ENCODE measurements at regions not wholly inside any gene's neighbourhood (a gene's known extent, or its start where the extent isn't known, plus 50 kb on each side); places are given as distances from the start of the nearest gene placed in this dataset.

GRCh38 chr2:15736396-15737180, 144.9 kb downstream of the DDX1 start:
- ATAC-seq = no peak
- DNase-seq (ENCODE audit: low read depth in 1 of 2, low spot score in 1 of 2) = no peak
- FAIRE-seq = no peak
- ChIA-PET CTCF (interaction anchor here (4.6 kb wide), 1 partner anchor 12 kb away, joined by 21 read pairs; no protein-coding TSS in a partner anchor), POLR2A (no interaction called here)
- Histone ChIP-seq H3K4me2 (no peak overlapping the region), H3K27ac (no peak overlapping the region), H3K4me3 (no peak overlapping the region), H3K4me1 (peaks cover 26% of the 10 kb centered on the region), H3K9me3 (no peaks in the 10 kb centered on the region)
- TF ChIP-seq RFX5 (IDR thresholded peaks at IDR 0.05) = no peak
- TF ChIP-seq HDAC2 (IDR thresholded peaks at IDR 0.05) = no peak
- TF ChIP-seq HES2 (IDR thresholded peaks at IDR 0.05) = no peak
- no peak for TF ChIP-seq REST (IDR thresholded peaks at IDR 0.05)
- TF ChIP-seq HOXB5 (CRISPR knock-in tag; IDR thresholded peaks at IDR 0.05) = no peak
- no peak for TF ChIP-seq RAD21 (conservative IDR thresholded peaks at IDR 0.05 in 1 of 2, IDR thresholded peaks at IDR 0.05 in 1 of 2)
- TF ChIP-seq JUN (IDR thresholded peaks at IDR 0.05) = no peak
- no peak for TF ChIP-seq KDM1A (IDR thresholded peaks at IDR 0.05; ENCODE audit: low read depth)
- TF ChIP-seq RARB (CRISPR knock-in tag; IDR thresholded peaks at IDR 0.05) = no peak
- TF ChIP-seq RNF2 (IDR thresholded peaks at IDR 0.05; ENCODE audit: borderline replicate concordance, low read depth) = no peak
- TF ChIP-seq TP53 (CRISPR knock-in tag; IDR thresholded peaks at IDR 0.05) = no peak
- no peak for TF ChIP-seq FOSL2 (IDR thresholded peaks at IDR 0.05)
- TF ChIP-seq FOSL2 (CRISPR knock-in tag; IDR thresholded peaks at IDR 0.05) = no peak
- no peak for TF ChIP-seq BHLHE40 (IDR thresholded peaks at IDR 0.05; ENCODE audit: low read depth, low read length)
- WGBS (ENCODE audit: missing lambda C conversion rate) = 80% methylated on average over 4 of the region's 4 CpGs

GRCh38 chr2:15737314-15738224, 145.9 kb downstream of the DDX1 start:
- ATAC-seq = no peak
- FAIRE-seq = no peak
- no peak for DNase-seq (ENCODE audit: low read depth in 1 of 2, low spot score in 1 of 2)
- Histone ChIP-seq H3K4me3 (no peak overlapping the region), H3K9me3 (no peaks in the 10 kb centered on the region), H3K4me1 (peaks cover 21% of the 10 kb centered on the region), H3K4me2 (no peak overlapping the region), H3K27ac (no peak overlapping the region)
- 65% methylated on average over 5 of the region's 5 CpGs for WGBS (ENCODE audit: missing lambda C conversion rate)
- ChIA-PET POLR2A (no interaction called here), CTCF (interaction anchor here (4.6 kb wide), 1 partner anchor 11 kb away, joined by 21 read pairs; no protein-coding TSS in a partner anchor)
- TF ChIP-seq CHD2 (IDR thresholded peaks at IDR 0.05; ENCODE audit: low read length, partially characterized antibody) = no peak
- TF ChIP-seq MAX (IDR thresholded peaks at IDR 0.05) = no peak
- no peak for TF ChIP-seq ZC3H11A (IDR thresholded peaks at IDR 0.05)
- no peak for TF ChIP-seq HOXA7 (CRISPR knock-in tag; IDR thresholded peaks at IDR 0.05)
- no peak for TF ChIP-seq HMGXB4 (CRISPR knock-in tag; IDR thresholded peaks at IDR 0.05; ENCODE audit: borderline replicate concordance)
- no peak for TF ChIP-seq HEYL (CRISPR knock-in tag; IDR thresholded peaks at IDR 0.05)
- TF ChIP-seq RCOR1 (IDR thresholded peaks at IDR 0.05; ENCODE audit: low read depth, low read length) = no peak
- no peak for TF ChIP-seq BHLHE40 (IDR thresholded peaks at IDR 0.05; ENCODE audit: low read depth, low read length)
- no peak for TF ChIP-seq NPAS2 (CRISPR knock-in tag; IDR thresholded peaks at IDR 0.05; ENCODE audit: borderline replicate concordance)
- TF ChIP-seq MYC (IDR thresholded peaks at IDR 0.05; ENCODE audit: borderline replicate concordance, low read length) = no peak
- no peak for TF ChIP-seq BCL3 (IDR thresholded peaks at IDR 0.05)
- TF ChIP-seq JUN (IDR thresholded peaks at IDR 0.05) = no peak
- no peak for TF ChIP-seq REST (IDR thresholded peaks at IDR 0.05)

All from A549 (cell line).